HG03280 (cell line): ENCODE measurements at regions not wholly inside any gene's neighbourhood (a gene's known extent, or its start where the extent isn't known, plus 50 kb on each side); places are given as distances from the start of the nearest gene placed in this dataset.
"Not testable (repeated sequence)": the region's sequence is repeated elsewhere in the genome, so short reads cannot be mapped to it uniquely, and the experiment has no call there.

ENCODE experiments used
- ATAC-seq: cut with Tn5 transposase; IDR thresholded peaks from one replicate; pipeline ENCODE4 v1.9.1; 2021; ENCODE audit warnings: mild to moderate bottlenecking, moderate library complexity; ENCODE audit not compliant: unreplicated experiment

GRCh38 chr1:242826701-242827336, 302.3 kb upstream of the PLD5 start:
- no peak for ATAC-seq

DNA sequence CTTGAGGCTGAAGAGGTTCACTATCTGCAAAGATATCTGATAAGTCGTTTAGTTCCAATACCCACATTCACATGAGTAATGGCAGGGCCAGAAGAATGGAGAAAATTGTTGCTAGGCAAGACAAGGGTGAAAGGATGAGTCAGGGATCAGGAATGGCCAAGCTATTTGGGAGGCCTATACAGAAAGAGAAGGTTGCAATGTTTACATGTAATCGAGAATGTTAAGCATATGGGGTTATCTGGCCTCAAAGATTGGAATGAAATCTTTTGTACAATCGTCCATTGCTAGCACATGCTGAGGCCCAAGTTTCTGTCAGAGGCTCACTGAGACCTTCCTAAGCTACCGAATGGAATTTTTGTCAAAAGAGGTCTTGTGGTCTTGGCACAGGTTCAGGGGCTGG, 299.9 kb upstream of the PLD5 start:
- ATAC-seq: no peak

DNA sequence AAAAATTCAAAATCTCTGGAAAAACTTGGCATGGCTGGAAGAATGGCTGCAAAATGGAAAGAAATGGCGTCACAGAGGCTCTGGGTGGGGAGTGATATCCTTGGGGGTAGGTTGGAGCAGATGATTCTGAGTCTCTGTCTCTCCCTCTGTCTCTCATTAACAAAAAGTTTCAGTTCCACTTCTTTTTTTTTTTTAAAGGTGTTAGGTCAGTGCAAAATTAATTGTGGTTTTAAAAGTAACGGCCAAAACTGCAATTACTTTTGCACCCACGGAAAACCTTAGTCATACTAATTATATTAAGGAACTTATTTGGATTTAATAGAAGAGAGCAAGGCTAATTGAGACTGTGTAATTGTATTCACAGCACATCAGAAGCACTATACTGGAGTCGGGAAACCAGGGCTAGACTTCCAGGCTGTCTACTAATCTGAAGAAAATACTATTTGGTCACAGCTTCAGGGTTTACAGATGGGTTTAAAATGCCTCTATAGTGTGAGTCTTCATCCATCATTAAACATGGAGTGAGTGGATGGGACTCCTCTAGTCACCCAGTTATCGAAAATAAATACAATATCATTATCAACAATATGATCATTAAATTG, 289.1 kb upstream of the PLD5 start:
- ATAC-seq: no peak

DNA sequence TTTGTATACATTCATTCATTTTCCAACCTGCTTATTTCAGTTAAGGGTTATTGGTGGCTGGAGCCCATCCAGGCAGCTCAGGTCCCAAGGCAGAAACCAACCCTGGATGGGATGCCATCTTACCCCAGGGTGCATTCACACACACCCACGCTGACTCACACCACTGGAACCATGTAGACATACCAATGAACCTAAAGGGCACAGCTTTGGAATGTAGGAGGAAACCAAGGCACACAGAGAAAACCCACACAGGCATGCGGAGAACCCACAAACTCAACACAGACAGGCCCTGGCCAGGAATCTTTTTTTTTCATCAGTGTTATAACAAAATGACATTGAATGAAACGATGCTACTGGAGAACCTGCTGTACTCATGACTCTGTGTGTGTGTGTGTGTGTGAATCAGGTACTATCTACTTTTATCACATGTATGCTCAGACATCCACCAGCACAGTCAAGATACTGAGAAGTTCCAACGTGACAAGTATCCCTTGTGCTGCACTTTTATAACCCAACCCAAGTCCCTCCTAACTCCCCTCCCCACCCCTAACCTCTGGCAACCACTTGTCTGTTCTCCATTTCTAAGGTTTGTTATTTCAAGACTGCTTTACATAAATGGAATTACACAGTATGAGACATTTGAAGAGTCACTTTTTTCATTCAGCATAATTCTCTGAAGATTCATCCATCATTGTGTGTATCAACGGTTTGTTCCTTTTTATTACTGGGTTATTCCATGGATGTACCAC, 286.8 kb upstream of the PLD5 start:
- ATAC-seq: no peak

- no peak for ATAC-seq
These were observed 281.8 kb upstream of the PLD5 start for GRCh38 chr1:242806324-242806723.

DNA sequence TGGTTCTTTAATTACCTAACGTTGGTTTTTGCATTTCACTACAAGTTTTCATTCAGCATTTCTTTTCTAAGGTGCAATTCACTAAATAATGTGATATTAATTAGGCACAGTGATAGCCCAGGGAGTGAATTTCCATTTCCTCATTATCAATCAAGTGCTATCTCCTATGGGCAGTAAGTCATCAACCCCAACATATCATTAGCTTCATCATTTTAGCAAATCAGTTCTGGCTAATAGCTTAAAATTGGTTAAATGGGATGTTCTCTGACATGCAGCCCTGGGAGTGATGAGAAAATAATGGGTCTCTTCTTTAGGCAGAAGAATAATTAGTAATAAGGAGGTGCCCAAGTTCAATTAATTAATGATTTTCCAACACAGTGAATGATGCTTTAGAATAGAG, 280.9 kb upstream of the PLD5 start:
- not testable (repeated sequence) for ATAC-seq

GRCh38 chr1:242802973-242803372, 278.5 kb upstream of the PLD5 start:
- no peak for ATAC-seq

DNA sequence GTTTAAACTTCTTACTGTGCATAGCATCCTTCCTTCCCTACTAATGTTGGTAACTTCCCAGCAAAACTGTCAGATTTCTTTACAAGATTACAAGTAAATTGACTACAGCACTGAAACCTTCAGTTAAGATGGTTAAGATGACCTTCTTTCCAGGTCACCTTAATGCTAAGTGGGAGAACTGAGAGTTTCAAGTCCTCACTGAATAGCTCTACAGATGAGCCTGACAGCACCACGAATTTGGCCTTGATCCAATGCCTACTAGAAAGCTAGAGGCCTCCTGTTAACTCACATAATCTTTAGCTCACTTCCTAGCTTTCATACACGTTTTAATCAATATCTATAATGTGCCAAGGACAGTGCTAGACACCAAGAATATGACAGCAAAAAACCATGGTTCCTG, 276.0 kb upstream of the PLD5 start:
- ATAC-seq: no peak

DNA sequence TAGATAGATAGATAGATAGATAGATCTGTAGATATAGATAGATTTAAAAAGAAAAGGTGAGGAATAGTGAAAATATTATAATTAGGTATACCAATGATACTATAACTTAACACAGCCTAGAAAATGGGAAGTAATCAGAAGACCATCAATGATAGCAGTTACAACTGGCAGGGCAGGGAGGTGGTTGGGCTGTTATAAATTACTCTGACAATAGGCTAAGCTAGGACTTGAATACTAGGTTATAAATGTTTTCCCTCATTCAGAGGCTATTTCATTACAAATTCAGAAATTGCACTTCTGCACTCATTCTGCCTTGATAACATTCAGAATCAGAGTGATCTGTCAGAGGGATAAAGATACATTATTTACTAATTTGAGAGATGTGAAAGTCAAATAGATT, 273.4 kb upstream of the PLD5 start:
- ATAC-seq: no peak

DNA sequence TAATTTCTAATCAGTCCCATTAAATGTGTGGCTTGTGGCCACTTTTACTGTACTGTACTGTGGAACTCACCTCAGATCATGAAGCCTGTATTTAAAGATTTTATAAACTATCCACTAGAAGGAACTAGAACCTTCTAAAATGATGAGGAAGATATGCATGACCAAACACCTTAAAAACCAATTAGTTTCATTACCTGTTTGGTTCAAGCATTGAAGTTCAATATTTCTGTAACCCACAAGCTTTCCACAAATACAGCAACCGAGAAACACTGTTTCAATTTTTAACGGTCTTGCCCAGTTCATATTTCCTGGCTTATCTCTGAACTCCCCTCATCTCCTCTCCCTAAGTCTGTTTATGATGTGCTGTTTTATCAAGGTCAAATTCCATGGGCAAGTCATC, 264.3 kb upstream of the PLD5 start:
- peak; percentile 60 for ATAC-seq

DNA sequence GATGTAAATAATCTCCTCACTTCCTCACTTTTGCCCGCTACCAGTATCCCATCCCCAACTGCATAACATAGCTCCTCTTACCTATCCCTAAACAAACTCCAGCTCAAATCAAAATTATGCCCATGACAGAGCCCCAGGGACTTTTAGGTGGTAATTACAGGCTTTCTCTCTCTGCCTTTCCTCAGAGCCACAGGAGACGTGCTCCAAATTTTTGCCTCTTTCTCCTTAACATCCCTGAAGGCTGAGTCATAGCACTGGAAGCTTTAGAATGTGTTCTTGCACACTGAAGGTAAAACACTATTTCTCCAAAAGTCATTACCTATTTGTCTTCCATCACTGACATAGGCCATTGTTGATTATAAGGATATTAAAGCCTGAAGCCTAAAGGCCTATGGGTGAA, 263.5 kb upstream of the PLD5 start:
- ATAC-seq: no peak

GRCh38 chr1:242784807-242785206, 260.3 kb upstream of the PLD5 start:
- no peak for ATAC-seq

DNA sequence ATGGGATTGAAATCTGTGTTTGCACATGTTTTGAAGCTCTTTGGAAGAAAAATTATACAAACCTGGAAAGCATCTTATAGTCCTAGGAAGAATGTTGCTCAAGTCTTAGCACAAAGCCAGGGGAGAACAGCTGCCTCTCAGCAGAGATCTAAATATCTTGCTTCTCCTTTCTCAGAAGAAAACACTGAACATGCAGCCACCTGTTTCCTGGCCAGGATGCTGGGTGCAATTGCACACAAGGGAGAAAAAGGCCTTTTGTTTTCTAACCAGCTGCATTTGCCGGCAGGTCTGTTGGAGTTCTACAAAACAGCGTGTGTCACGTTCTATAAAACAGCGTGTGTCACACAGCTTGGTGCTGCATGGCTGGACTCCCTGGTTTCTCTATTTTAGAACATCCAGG, 259.6 kb upstream of the PLD5 start:
- peak; percentile 57 for ATAC-seq

DNA sequence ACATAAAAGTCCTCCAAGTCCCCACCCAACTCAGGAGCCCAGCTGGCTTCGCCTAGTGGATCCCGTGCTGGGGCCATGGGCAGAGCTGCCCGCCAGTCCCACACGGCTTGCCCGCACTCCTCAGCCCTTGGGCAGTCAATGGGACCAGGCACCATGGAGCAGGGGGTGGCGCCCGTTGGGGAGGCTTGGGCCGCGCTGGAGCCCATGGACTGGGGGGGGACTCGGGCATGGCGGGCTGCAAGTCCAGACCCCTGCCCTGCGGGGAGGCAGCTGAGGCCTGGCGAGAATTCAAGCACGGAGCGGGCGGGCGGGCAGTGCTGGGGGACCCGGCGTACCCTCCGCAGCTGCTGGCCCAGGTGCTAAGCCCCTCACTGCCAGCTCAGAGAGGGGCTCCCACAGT, 249.8 kb upstream of the PLD5 start:
- no peak for ATAC-seq

DNA sequence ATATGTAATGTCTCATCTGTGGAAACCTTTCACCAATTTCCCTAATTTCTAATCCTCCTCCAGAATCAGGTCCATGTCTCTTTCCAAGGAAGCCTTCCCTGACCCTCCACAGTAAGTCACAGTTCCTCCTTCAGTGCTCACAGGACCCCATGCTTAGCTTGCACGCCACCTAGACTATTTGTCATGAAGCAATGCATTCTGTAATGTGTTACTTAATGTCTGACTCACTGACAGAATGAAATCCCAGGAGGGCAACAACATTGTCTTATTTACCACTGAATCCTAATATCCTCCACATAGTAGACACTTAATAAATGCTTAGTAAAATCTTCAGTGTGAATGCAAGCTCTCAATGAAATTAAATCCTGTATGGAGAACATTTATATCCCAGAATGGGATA, 245.9 kb upstream of the PLD5 start:
- no peak for ATAC-seq

GRCh38 chr1:242764161-242764560, 239.7 kb upstream of the PLD5 start:
- no peak for ATAC-seq

GRCh38 chr1:242761556-242761955, 237.1 kb upstream of the PLD5 start:
- no peak for ATAC-seq

GRCh38 chr1:242754926-242755325, 230.4 kb upstream of the PLD5 start:
- no peak for ATAC-seq

DNA sequence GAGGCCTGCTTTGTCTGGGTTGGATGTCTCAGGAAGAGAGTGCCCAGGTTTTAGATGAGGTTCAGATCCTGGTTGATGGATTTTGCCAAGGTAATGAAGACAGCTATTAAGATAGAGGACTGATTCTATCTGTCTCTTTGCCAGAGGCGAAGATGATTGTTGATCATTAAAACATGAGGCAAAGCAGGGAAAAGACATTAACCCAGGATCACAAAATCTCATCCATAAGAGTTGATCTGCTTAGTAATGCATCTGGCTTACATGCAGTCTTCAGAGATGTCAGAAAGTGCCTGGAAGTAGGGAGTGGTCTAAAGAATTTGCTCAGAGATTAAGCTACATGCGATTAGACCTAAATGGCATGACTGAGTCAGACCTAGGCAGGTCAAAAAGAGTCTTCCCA, 229.6 kb upstream of the PLD5 start:
- ATAC-seq: no peak

DNA sequence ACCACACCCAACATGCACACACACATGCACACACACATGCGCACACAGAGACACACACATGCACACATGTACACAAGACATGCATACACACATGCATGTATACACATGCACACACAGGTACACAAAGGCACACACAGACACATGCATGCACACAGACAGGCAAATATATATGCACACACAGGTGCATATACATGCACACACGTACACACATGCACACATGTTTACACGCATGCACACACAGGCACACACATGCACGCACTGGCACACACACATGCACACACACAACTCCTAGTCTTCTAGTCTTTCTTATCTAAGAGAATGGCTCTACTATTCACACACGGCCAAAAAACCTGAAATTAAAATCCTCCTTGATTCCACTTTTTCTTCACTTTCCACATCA, 222.7 kb upstream of the PLD5 start:
- ATAC-seq: no peak

DNA sequence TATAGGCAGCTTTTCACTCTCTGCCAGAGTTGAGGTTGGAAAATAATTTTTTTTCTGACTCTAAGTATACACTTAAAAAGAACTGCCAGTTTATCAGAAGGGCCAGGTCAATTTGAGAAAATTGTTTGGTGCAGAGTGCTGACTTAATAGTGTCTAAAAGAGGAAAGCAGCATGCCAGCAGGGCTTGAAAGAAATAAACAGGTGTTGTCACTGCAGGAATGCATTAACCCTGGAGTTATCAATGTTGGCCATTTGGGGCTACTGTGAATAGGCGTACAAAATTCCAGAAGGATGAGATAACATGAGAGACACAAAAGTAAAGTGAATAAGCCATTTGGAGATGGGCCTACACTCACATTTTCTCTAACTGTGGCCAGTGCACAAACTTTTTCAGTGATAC, 220.6 kb upstream of the PLD5 start:
- ATAC-seq: no peak

DNA sequence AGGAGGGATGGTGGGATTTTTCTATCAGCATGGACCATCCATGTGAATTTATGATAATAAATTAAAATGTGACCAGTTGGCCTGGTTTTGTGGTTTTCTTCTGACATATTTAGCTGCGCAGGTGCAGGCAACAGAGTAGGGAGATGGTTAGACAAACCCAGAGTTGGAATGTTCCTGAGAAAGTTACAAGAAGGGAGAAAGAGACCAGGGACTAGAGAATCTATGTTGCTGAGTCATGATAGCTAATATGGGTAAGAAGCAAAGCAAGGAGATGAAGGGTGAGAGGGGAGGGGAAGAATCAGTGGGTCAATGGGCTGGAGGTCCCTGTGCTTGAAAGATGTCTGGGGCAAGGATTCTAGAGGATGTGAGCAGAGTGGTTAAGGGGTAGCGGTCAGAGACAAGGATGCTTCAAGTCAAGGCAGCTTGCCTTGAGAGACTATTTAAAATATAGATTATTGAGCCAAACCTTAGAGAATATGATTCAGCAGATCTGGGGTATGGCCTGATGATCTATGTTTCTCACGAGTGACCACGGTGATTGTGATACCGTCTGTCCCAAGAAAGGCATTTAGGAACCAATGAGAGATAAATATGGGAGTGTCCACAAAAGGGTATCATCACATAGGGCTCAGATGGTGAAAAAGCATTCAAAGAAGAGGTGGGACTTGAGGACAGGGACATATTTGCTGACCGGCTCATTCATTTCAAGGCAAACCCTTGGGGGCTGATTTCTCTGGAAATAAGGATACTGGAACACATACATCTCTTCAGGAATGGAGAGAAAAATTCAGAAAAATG, 219.7 kb upstream of the PLD5 start:
- no peak for ATAC-seq
